BJ (cell line): ENCODE measurements at regions not wholly inside any gene's neighbourhood (a gene's known extent, or its start where the extent isn't known, plus 50 kb on each side); places are given as distances from the start of the nearest gene placed in this dataset.

Source experiments
- CTCF ChIA-PET: fragments of 350-600 bp; formaldehyde crosslinking; extraction: SDS; loops from one replicate; lab custom pipeline; 2021; ENCODE audit warnings: antibody characterized with exemption, inconsistent platforms; lab: Yijun Ruan, JAX
- POLR2A ChIA-PET: fragments of 300-600 bp; sonication (Branson Sonifier 250); formaldehyde crosslinking; extraction: SDS; loops from one replicate; lab custom pipeline; 2021; ENCODE audit warnings: antibody characterized with exemption; lab: Charles Lee
- DNase-seq: peaks from one replicate; pipeline ENCODE4 v3.0.0-alpha.2; 2011; ENCODE audit warnings: low read depth
- H3K27me3 ChIP-seq: 2 replicates; pipeline ENCODE4 v1.6.0; 2011; ENCODE audit warnings: low read length; ENCODE audit not compliant: control insufficient read depth, insufficient read depth
- H3K36me3 ChIP-seq: 2 replicates; pipeline ENCODE4 v1.5.1; 2011; ENCODE audit warnings: low read length; ENCODE audit not compliant: control insufficient read depth, insufficient read depth
- H3K4me3 ChIP-seq: 2 replicates; pipeline ENCODE4 v1.5.1; 2011; ENCODE audit warnings: low read depth, mild to moderate bottlenecking, control low read depth, low read length
- CTCF ChIP-seq: IDR thresholded peaks from 2 replicates; pipeline ENCODE4 v1.5.1; 2011; ENCODE audit warnings: low read depth, mild to moderate bottlenecking, control low read depth, inconsistent platforms, low read length, moderate library complexity; ENCODE audit not compliant: insufficient read depth

- no peak overlapping the region for H3K4me3 ChIP-seq
- TF ChIP-seq CTCF = no peak
- H3K27me3 ChIP-seq = no peaks in the 10 kb centered on the region
- ChIA-PET CTCF (no interaction called here), POLR2A (no interaction called here)
- no peaks in the 10 kb centered on the region for H3K36me3 ChIP-seq
- DNase-seq = no peak
Observed at GRCh38 chr2:42893047-42893758, 100.8 kb upstream of the HAAO start.

- H3K27me3 ChIP-seq = no peaks in the 10 kb centered on the region
Observed at GRCh38 chr2:42890791-42891355, 98.5 kb upstream of the HAAO start.

GRCh38 chr2:42888321-42889245 is 96.2 kb upstream of the HAAO start:
- ChIA-PET POLR2A (interaction anchor here (0.6 kb wide), 1 partner anchor 196 kb away, joined by 8 read pairs; no protein-coding TSS in a partner anchor), CTCF (no interaction called here)
- Histone ChIP-seq H3K27me3 (no peaks in the 10 kb centered on the region), H3K4me3 (no peak overlapping the region), H3K36me3 (no peaks in the 10 kb centered on the region)
- no peak for DNase-seq
- TF ChIP-seq CTCF = no peak

More at GRCh38 chr2:42890791-42891355, 98.5 kb upstream of the HAAO start:
- ChIA-PET POLR2A (no interaction called here), CTCF (no interaction called here)
- no peak for DNase-seq
- no peak for TF ChIP-seq CTCF
- Histone ChIP-seq H3K36me3 (no peaks in the 10 kb centered on the region), H3K4me3 (no peak overlapping the region)

- TF ChIP-seq CTCF = no peak
Observed at GRCh38 chr2:42886921-42887320, 94.5 kb upstream of the HAAO start.

GRCh38 chr2:42882756-42883155 is 90.4 kb upstream of the HAAO start:
- Histone ChIP-seq H3K27me3 (no peaks in the 10 kb centered on the region), H3K4me3 (no peak overlapping the region), H3K36me3 (no peaks in the 10 kb centered on the region)
- no peak for TF ChIP-seq CTCF
- ChIA-PET CTCF (interaction anchor here (1.0 to 1.5 kb wide), 2 partner anchors 24 to 45 kb away, joined by 3 to 4 read pairs; no protein-coding TSS in a partner anchor), POLR2A (no interaction called here)
- no peak for DNase-seq

More at GRCh38 chr2:42886921-42887320, 94.5 kb upstream of the HAAO start:
- no peak overlapping the region for H3K4me3 ChIP-seq
- ChIA-PET POLR2A (interaction anchor here (0.6 kb wide), 1 partner anchor 1663 kb away, joined by 6 read pairs; no protein-coding TSS in a partner anchor), CTCF (interaction anchor here (1.5 kb wide), 1 partner anchor 12 kb away, joined by 3 read pairs; no protein-coding TSS in a partner anchor)
- no peak for DNase-seq
- H3K36me3 ChIP-seq = no peaks in the 10 kb centered on the region
- H3K27me3 ChIP-seq = no peaks in the 10 kb centered on the region
